GM21723 (cell line): ENCODE measurements at regions not wholly inside any gene's neighbourhood (a gene's known extent, or its start where the extent isn't known, plus 50 kb on each side); places are given as distances from the start of the nearest gene placed in this dataset.

Experiments
- ATAC-seq: cut with Tn5 transposase; IDR thresholded peaks from one replicate; pipeline ENCODE4 v1.9.1; 2021; ENCODE audit warnings: mild to moderate bottlenecking, moderate library complexity; ENCODE audit not compliant: unreplicated experiment

DNA sequence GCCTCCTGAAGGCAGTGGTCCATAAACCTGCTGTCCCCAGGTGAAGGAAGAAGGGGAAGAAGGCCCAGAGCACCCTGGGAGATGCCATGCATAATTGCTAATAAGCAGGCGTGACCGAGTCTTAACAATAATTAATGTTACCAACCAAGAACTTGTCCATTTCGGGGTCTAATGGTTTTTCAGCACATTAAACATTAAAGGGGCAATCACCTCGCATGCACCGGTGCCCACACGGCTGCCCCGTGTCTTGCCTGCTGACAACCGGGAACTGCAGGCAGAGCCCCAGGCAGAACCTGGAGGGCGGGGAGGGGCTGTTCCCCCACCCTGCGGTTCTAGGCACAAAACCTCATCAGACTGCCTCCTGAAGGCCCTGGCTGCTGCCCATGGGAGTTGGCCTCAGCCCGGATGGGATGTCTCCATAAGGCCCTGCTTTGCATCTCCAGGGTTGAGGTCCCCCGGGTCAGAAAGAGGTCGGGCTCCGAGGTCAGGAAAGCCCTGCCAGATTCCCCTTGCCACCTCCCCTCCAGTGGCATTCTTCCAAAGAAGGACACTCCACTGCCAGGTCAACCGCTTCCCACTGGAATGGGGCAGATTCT lies 169.0 kb downstream of the BUD13 start:
- no peak for ATAC-seq

DNA sequence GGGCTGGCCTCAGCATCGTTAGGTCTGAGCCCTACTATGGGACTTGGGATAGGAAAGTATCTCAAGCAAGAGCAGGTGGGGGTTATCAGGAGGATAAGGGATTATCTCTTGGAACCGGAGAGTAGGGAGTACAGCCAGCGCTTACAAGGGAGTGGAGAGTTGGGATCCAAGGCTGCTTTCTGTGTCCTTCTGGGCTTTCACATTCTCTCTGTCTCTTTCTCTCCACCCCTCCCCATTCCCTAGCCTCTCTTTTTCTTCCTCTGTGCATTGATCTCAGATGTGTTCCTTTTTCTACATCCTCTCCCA lies 170.2 kb downstream of the BUD13 start:
- no peak for ATAC-seq

DNA sequence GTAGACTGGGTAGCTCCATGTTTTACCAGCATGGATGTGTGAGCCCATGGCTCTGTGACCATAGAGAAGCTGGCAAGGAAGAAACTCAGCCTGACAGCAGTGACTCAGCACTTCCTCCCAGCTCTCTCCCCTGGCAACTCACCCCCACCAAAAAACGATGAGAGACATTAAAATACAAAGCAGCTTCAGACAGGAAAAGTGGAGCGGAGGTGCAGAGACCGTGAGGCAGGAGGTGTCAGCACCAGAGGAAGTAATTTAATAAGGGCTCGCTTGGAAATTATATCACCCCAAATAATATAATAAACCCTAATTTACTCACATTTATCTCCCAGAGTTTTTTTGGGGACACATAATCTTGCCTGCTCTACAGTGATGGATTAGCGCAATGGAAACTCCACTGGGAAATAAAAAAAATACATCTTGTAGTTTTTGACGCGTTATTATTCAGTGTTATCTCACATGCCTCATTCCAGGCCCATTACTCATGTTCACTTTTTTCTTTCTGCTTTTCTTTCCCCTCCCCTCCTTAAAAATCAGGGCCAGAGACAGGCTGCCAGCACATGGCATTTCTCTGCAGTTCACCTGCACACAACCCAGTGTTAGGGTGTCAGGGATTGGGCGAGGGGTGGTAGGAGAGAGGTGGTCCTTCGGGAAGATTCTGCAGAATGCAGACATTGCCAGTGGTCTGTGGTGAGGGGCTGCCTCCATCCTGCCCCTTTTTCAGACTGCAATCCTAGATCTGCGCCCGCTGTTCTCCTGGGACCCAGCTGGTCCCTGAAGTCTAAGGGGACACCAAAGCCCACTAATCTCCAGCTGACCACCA lies 170.8 kb downstream of the BUD13 start:
- no peak for ATAC-seq

DNA sequence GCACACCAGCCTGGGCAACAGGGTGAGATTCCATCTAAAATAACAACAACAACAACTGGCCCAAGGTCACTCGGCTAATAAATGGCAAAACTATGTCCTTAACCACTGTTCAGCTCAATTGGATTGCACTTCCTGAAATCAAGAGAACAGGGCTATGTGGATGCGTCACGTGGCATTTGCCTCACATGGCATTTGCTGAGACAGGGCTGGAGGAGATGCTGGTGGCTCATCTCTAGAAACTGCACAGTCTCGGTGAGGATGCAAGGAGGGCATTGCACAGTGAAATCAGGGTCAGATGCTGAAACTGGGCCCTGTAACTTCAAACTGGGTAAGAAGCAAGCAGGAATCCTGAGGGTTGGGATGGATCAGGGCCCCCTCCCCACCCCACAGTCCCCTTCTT lies 171.9 kb downstream of the BUD13 start:
- ATAC-seq: no peak

DNA sequence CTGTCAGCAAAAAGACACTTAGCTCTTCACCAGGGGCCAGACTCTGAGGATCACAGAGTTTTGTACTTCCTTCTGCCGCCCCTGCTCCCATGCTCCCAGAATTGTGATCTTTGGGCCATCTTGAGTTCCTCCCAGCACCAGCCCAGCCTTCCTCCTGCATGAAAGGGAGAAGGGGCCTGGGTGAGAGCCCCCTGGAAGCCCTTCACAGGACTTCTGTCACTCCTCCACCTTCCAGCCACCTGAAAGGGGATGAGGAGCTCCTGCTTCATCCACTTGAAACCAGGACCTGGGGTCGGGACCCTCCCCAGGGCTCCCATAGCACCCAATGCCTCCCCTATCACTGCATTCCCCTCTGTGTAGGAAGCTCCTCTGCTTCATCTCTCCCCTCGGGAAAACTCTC lies 174.2 kb downstream of the BUD13 start:
- ATAC-seq: no peak

DNA sequence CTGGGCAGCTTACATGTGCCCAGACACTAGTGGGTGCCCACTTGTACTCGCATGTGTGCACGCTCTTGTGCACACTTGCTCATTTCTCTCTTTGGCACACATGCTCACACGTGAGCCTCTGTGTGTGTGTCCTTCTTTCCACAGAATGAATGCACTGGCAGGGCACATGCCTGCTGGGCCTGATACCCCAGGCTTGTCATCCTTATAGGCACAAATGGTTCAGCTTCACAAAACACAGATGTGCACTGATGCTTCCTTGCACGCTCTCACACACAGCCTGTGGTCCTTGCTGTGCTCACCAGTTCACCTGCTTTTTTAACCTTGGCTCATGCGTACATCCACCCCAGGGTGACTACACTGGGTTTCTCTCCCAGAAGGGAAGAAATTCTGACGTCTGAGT lies 174.8 kb downstream of the BUD13 start:
- no peak for ATAC-seq

DNA sequence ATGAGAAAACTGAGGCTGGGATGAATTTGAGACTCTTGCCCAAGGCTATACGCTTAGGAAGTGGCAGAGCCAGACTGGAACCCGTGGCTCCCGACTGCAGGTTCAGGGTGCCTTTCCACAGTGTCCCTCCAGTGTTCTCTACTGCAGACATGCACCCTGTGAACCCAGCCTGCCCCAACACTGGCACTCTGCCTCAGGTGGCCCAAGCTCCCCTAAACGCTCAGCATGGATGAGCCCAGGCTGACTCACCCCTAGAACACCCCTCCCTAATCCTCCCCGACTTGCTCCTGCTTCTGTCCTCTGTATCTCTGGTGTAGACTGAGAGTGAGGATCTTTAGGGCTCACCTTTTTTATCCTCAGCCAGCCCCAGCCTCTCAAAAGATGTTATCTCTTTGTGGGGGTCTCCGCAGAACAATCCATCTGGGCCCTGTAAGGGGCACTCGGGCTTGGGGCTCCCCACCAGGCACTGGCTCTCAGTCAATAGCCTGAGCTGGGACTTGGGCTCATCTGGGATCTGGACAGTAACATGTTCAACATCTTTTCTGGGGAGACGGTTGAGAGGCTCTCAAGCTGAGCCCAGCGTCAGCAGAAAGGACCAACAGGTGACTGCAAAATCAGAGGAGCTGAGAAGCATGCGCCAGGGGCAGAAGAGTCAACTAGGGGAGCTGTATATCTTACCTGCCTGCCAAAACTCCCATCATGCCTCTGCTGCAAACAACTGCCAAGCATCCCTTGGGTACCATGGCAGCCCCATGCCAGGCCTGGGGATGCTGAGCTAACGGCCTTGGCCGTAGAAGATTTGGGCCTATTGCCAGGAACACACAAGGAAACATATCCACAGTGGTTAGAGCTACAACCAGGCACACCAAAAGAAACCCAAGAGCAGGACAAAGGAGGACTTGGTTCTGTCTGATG lies 176.2 kb downstream of the BUD13 start:
- no peak for ATAC-seq

DNA sequence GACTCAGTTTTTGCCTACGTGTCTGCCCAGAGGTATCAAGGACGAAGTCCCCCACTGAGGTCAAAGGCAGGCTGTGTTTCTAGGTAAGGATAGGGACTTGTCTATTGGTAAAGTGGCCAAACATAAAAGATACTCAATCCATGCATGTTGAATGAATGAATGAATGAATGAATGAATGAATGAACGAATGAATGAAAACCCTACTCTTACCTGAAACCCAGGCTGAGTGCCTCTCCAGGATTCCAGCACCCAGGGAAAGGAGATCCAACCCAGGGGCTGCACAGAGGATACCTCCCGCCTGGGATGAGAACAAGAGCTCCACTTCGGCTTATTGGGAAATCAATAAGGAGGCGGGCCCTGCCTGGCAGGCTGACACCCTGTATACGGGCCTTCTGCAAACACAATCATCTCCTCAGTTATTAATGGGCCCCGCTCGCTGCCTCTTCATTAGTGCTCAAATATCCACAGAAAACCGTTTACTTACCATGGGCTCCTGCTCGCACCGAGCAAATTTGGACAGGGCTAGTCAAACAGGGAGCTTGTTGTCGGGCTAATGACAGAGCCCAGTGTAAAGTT lies 177.4 kb downstream of the BUD13 start:
- no peak for ATAC-seq

DNA sequence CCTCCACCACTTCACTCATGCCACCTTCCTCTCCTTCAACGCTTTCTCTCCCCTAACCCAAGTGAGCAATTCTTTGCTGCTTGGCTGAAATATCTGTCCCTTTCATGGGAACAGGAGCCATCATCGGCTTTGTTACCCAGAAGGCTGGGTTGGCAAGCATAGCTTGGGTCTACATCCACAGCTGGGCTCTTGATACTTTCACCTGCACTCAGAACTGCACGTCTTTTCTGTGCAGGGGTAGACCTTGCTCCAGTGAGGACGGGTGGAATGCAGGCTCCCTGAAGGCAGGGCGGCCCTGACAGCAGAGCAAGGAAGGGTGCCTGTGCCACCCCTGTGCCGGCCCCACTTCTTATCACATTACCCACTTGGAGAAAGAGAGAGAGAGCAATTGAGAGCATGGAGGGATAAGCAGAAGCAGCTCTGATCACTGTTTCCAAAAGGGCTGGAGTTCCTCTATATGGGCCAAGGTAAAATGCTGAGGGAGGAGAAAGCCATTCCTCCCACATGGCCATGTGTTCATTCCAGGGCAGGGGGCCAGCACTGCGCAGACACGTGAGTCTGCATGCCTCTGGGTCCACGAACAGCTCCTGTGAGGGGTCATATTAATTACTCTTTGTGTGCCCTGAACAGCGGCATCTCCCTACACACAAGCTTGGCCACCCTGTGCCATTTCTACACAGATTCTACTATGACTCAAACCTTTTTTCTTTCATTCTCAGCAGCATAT lies 181.8 kb downstream of the BUD13 start:
- no peak for ATAC-seq

DNA sequence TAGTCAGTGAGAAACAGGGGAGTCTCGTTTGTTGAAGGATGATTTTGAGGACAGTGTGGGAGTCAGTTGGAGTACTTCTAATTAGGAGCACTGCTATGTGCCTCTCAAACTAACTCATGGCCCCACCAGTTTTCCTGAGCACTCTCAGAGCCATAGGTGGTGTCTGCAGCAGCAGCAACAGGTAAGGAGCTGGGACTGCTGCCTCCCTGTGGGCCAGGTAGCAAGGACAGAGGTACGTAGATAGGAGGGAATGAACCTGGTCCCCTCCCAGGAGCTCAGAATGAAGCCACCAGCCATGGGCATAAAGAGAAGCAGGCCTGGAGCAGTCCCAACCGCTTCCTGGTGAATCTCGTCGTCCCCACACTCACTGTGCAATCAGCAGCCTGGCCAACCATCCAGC lies 183.4 kb downstream of the BUD13 start:
- no peak for ATAC-seq

DNA sequence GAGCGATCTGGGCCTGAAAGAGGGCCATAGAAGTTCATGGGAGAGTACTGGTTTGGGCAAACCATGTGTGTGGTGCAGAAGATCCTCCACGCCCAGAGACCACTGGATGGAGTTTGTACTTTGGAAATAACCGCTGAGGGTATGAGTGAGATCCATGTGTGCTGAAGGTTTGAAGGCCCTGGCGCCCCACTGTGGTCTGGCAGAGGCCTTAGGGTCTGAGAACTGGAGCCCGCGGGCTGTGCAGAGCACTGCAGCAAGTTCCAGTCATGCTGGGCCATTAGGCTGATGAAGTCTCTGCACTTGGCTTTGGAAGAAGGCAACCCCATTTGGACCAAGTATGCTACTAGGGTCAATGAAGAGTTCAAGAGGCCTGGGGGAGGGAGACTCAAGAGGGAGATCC lies 186.4 kb downstream of the BUD13 start:
- ATAC-seq: no peak

DNA sequence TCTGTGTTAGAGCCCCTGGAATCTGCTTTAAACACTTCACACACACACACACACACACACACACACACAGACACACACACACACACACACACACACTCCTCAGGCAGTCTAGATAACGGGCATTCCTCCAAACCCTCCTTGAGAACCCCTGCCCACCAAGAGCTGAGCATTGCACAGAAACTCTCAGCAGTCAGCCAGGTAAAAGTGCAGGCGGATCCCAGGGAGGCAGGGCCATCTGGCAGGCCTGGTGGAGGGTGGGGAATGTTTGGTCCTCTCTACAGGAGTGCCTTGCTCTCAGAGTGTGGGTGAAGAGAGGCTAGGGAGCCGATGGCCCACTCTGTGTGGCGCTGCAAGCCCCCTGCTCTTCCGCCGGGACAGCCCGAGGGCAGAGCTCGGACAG lies 190.2 kb downstream of the BUD13 start:
- ATAC-seq: no peak

DNA sequence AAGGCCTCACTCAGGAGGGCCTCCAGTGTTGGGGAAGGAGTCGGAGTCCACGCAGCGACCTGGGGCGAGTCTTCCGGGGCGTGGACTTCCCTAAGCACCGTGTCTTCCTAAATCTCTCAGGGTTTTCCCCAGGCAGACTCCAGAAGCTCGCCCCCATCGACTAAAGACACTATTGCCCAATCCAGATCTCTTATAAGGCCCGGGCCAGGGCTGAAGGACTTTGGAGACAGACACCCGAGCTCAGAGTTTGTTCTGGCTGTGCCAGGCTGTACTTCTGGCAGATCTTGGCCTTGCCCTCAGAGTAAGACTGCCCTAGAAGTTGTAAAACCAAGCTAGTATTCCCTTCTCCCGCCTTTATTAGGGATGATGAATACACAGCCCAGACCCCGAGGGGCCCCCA lies 191.4 kb downstream of the BUD13 start:
- no peak for ATAC-seq

DNA sequence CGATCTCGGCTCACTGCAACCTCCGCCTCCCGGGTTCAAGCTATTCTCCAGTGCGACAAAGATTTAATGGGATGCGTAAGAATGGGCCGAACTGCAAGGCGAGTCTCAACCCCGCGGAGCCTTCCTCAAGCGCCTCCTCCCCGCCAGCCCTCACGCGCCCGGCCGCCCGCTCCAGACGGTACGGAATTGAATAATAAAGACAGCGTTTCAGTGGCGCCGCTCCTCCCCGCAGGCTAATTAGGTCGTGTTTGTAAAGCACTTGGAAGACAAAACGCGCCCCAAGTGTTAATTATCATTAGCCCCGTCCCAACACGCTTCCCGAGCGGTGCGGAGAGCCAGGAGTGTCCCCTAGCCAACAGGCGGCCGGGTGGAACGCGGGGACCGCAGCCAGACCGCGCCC lies 192.0 kb downstream of the BUD13 start:
- no peak for ATAC-seq

DNA sequence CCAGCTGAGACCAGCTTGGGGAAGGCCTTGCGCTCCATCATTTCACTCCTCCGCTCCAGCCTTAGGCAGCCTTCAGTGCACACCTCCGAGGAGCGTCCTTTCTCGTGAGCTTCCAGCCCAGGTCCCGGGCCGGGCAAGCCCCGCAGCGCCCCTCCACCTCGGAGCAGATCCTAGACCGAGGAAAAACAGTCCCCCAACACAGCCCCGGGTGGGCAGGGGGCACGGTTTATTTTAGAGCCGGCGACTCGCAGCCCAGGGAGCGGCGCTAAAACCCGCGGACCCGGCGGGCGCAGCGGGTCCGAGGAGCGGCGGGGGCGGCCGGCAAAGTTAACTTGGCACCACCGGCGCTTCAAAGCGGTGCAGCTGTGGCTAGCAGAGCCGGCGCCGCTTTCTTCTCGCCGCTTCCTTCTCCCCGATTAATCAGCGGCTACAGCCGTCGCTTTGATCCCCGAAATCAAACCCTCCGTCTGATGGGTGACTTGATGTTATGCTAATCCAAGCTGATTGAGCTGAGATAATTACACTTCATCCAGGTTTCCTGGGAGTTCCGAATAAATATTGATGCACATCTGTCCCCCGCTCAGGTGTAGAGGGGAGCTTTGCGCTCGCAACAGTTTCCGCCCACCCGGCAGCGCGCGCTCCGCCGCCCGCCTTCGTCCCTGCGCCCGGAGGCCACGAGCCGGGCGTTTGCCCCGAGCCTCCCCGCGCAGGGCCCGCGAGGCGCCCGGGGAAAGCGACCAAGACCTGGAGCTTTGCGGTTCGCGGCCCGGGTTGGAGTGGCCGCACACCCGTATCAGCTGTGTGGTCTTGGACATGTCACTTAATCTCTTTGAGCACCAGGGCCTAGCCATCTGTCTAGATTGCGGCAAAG lies 192.7 kb downstream of the BUD13 start:
- no peak for ATAC-seq

DNA sequence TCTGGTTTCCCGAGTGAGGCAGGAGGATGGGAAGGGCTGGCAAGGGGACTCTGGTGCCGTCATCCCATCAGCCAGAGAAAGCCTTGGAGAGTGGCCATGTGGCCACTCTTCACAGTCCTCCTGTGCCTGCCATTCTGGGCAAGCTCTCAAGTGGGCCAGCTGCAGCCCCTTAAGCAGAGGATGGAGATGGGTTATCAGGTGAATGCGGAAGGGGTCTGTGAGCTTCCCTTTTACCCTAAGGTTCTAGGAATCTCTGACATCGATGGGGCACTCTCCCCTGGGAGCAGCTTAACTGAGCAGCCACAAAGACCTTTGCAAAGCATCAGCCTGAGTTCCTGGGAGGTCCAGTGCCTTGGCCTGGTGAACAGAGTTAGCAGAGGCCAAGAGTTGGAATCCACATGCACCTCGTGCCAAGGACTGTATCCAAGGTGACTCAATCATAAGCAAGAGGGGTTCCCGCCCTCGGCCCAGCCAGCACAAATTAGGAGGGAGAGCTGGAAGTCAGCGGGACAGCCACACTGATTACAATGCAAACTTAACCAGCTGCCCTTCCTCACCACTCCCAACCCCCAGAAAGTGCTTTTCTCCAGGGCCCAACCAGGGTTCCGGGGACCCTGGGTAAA lies 193.6 kb downstream of the BUD13 start:
- no peak for ATAC-seq

DNA sequence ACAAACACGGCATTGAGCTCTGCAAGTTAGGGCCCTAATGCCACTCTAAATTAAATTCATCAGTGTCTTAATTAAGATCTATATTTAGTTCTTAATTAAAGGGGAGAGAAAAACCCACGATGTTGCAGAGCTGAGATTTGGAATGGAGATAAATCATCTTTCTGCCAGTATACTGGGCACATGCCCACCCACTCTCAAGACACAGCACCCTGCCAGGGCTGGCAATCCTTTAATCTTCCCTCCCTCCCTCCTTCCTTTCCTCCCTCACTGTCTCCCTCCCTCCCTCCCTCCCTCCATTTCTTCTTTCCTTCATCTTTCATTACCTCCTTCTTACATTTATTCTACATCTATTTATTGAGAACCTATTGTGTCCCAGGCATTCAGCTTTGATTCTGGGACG lies 194.8 kb downstream of the BUD13 start:
- ATAC-seq: no peak

DNA sequence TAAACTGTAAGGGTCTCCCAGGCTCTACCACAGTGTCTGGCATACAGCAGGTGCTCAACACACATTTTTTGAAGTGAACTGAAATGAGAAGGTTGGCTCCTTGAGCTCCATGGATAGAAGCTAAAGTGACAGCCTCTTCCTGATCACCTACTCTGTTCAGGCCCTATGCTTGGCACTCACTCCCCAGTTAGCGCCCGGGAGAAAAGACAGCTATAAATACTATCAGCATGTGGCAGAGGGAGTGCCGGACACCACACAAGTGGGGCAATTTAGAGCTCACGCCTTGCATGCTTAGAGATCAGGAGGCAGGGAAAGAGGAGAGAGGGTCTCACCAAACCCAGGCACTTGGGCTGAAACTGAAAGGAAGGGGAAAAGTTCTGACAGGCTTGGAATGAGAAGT lies 195.5 kb downstream of the BUD13 start:
- no peak for ATAC-seq

DNA sequence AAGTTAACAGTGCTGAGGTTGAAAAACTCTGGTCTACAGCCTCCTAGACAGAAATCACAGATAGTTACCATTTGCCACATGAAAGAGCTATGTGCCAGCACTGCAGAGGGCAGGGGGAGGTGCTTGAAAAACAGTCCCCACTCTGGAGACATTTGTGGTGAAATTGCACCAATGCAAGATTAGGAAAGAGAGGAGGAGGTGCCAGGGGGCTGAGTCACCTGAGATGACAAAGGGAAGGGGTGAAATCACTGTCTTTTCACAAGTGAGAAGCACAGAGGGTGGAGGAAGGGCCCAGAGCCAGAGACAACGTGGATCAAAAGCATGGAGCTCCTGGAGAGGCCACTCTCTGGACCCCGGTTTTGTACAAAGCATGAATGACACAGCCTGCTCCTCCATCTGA lies 196.3 kb downstream of the BUD13 start:
- no peak for ATAC-seq
